ENCODE measurements at regions not wholly inside any gene's neighbourhood (a gene's known extent, or its start where the extent isn't known, plus 50 kb on each side); places are given as distances from the start of the nearest gene placed in this dataset.
"Not testable (repeated sequence)": the region's sequence is repeated elsewhere in the genome, so short reads cannot be mapped to it uniquely, and the experiment has no call there.

- no peak for DNase-seq
Measured at GRCh38 chr20:12838261-12838866, 170.4 kb upstream of the SPTLC3 start.

- no peak for DNase-seq
Measured at GRCh38 chr20:12847872-12848271, 160.9 kb upstream of the SPTLC3 start.

DNA sequence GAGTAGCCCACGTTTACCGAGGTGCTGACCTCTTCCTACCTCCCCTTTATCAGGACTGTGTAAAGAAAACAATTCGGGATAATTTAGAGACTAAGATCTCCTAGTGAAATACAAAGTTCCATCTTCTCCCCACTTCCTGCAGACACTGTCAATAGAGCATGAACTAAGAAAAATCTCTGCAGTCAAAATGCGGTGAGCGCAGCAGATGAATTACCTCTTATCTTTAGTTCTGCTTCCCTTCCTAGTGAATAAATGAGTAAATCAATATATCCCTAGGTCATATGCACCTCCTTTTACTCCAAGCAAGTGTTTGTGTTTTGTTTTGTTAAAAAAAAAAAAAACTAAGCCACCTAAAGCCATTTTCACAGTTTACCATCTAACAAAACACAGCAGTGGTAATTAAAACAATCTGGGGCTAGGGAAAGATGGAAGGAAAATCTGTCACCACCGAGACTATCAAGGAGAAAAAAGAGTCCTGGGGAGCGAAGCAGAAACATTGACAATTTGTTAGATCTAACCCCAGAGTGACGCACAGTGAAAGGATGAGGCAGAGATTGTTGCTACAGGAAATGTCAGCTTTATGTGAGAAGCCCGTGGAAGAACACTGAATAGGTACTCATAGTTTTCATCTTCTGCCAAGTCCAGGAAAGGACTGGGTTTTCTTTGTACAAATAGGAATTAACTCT is 159.4 kb upstream of the SPTLC3 start:
- DNase-seq: no peak

GRCh38 chr20:12857643-12858042 is 151.1 kb upstream of the SPTLC3 start:
- DNase-seq: not testable (repeated sequence)

- DNase-seq: no peak
Measured at GRCh38 chr20:12860619-12861247, 148.0 kb upstream of the SPTLC3 start.

GRCh38 chr20:12869669-12870068 is 139.1 kb upstream of the SPTLC3 start:
- DNase-seq: no peak

DNA sequence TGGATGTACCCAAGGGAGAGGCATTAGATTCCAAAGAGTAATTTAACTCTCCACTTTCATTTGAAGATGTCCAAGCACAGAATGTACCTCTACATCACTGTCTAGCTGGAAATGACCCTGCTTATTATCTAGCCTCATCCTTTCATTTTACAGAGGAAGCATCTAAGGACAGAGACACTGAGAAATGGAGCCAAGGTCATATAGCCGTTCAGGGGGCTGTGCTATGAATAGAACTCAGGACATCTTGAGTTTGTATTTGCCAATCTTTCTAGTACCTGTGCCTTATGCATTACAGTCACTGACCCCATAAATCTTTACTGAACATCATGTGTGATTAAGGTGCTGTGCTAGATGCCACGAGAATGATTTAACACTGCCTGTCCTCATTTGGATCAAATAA is 138.2 kb upstream of the SPTLC3 start:
- DNase-seq: no peak

DNA sequence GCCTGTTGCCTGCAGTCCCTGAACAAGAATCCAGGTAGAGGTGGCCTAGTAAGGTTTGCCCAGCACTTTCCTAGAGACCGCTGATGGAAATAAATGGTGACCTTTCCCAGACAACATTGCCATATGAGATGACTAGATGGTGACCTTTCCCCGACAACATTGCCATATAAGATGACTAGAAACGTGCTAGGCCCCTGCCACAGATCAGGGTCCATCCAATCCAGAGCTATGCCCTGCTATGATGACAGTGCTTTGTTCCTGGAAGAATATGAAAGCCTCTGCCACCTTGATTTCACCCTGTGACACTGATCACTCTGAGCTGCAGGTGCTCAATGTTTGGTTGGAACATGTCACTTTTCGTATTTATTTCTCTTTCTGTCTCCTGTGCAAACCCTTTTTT is 133.8 kb upstream of the SPTLC3 start:
- DNase-seq: no peak

- no peak for DNase-seq
Measured at GRCh38 chr20:12875510-12875909, 133.3 kb upstream of the SPTLC3 start.

GRCh38 chr20:12882832-12883506 is 125.8 kb upstream of the SPTLC3 start:
- no peak for DNase-seq

GRCh38 chr20:12883507-12883885 is 125.3 kb upstream of the SPTLC3 start:
- DNase-seq: no peak

DNA sequence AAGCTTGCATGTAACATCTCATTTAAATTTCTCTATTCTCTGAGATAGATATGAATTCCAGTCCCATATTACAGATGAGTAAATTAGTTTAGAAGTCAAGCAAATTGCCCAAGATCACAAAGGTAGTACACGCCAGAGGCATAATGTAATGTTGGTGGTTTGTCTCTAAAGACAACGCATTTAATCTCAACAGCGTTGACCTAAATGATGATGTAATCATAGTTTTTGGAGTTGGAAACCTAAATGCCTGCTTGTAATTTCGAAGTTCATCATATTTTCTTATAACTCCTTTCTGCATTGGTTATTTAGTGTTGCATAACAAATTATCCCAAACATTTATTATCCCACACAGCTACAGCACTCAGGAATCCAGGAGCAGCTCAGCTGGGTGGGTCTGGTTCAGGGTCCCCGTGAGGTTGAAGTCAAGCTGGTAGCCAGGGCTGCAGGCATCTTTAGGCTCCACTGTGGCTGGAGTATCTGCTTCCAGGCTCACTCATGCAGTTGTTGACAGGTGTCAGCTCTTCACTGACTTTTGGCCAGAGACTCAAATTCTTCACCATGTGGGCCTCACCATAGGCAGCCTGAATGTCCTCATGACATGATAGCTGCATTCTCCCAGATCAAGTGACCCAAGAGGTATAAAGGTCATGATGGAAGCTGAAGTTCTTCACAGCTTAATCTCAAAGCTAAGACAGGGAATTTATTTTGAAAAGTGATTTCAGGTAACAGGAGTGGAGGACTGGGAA is 122.0 kb upstream of the SPTLC3 start:
- no peak for DNase-seq

DNA sequence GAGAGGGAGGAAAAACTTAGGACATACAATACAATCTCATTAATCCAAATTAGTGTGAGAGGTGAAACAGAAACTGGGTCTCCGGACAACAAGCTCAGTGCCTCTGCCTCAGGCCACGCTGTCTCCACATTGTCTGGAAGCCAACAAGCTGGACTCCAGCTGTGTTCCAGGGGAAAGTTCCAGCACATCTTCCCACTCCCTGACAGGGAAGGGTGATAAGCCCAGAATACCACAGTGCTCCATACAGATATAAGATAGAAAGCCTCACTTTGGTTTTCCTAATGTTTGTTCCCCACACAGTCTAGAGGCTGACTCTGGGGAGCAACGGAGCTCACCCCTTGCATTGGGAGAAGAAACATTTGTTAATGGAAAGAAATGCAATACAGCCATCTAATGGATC is 117.1 kb upstream of the SPTLC3 start:
- no peak for DNase-seq

- no peak for DNase-seq
Measured at GRCh38 chr20:12893019-12893418, 115.8 kb upstream of the SPTLC3 start.

- no peak for DNase-seq
Measured at GRCh38 chr20:12893653-12894052, 115.1 kb upstream of the SPTLC3 start.

DNA sequence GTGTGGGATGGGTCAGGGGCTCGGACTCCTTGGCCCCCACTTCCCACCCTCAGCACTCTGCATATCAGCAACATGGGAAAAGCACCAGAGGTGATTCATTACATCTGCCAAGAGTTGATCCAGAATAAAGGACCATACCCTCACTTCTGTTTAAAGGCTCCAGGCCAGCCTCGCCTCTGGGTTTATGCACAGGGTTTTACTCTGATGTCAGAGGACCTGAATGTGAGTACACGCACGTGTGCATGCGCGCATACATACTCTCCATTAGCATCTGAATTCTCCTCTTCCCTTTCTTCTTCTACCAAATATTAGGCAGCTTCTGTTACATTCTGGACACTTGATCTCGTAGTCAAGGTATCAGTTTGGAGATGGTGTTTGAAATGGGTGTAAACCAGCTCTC is 114.7 kb upstream of the SPTLC3 start:
- DNase-seq: no peak

DNA sequence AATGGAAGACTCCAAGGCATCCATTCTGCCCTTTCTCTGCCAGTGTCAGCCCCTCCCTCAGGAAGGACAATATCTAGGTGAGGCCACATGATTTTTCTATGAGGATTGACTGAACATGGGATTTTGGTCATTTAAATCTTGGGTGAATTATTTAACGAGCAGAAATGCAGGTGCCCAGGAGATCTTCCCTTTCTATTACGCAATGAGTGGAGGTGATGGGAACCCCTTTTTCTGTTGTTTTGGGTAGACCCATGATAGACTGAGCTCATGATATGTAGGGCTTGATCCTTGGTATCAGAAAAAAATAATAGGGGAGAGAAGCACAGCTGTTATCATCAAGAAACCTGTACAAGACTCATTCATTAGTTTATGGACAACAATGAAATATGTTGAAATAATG is 112.6 kb upstream of the SPTLC3 start:
- DNase-seq: no peak

- DNase-seq: no peak
Measured at GRCh38 chr20:12902992-12903391, 105.8 kb upstream of the SPTLC3 start.

- no peak for DNase-seq
Measured at GRCh38 chr20:12906361-12906760, 102.4 kb upstream of the SPTLC3 start.

DNA sequence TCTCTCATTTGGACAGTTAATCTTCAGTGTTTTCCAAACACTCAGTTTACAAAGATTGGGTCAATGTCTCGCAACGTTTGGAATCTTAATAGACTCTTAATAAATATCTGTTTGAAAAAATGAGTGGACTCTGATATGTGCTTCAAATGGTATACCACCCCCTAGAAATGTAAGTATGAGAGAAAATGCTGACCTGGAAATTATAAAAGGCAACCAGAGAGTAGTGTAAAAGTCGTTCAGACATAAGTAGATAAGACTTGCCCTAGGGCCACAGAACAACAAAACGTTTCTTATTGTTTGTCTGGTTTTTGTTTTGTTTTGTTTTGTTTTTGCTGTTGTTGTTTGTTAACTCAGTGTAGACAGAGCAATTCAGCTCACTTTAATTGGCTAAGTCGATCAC is 97.4 kb upstream of the SPTLC3 start:
- DNase-seq: no peak

GRCh38 chr20:12913781-12914443 is 94.9 kb upstream of the SPTLC3 start:
- DNase-seq: no peak

DNA sequence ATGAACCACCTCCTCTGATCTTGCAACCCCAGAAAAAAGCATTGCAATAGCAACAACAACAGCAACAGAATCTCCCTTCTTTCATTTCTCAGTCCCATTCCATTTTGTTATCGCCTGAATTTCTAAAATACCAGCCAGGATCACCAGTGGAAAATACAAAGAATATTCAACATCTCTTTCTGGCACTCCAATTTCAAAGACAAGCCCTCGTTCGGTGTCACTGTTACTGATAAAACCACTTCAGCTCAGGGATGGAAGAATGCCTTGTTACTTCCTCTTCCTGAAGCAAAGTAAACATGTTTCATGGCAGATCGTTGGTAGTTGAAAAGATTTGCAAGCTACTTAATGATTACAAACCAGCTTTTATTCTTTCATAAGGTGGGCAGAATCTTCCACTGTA is 94.0 kb upstream of the SPTLC3 start:
- no peak for DNase-seq

DNA sequence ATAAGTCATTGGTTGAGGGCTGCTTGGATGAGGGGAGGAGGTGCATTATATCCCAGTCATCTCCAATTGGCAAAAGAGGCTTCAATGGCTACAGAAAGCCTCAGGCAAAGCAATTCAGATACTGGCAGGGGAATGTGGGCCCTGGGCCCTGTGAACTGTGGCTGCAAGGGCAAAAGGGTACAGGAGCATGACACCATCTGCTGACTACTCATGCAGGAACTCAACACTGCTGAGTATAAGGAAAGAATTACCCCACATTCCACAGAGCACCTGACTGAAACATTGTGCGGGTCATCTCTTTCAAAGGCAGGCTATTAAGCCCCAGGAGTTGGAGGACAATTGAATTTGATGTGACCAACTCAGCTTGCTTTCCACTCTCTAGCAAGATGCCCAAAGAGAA is 92.1 kb upstream of the SPTLC3 start:
- no peak for DNase-seq

All from T-helper 1 cell (primary cell).